IPS-18c (cell line): ENCODE measurements at regions not wholly inside any gene's neighbourhood (a gene's known extent, or its start where the extent isn't known, plus 50 kb on each side); places are given as distances from the start of the nearest gene placed in this dataset.

Experiments used
- H3K4me3 ChIP-seq: 2 replicates; pipeline ENCODE4 v1.7.0; 2013; ENCODE audit warnings: low read depth, mild to moderate bottlenecking, low read length, moderate library complexity; ENCODE audit not compliant: insufficient read depth
- H3K9me3 ChIP-seq: one replicate; pipeline ENCODE4 v1.6.1; 2013; ENCODE audit warnings: mild to moderate bottlenecking, low read length, moderate library complexity; ENCODE audit not compliant: control insufficient read depth, insufficient read depth

- Histone ChIP-seq H3K9me3 (no peaks in the 10 kb centered on the region), H3K4me3 (no peak overlapping the region)
These were observed 52.3 kb upstream of the TRIM24 start for GRCh38 chr7:138407792-138408191.
